ENCODE measurements at regions not wholly inside any gene's neighbourhood (a gene's known extent, or its start where the extent isn't known, plus 50 kb on each side); places are given as distances from the start of the nearest gene placed in this dataset.

- TF ChIP-seq POLR2AphosphoS5 (IDR thresholded peaks at IDR 0.05; ENCODE audit: borderline replicate concordance, low read depth, low read length) (no peak), EZH2 (IDR thresholded peaks at IDR 0.05) (no peak), FOXP2 (optimal IDR thresholded peaks at IDR 0.05; ENCODE audit: control extremely low read depth, extremely low read length, insufficient read depth) (no peak)
These were observed 75.5 kb upstream of the MEDAG start for GRCh38 chr13:30830638-30830965.

All from SK-N-MC (cell line).